ENCODE measurements at regions not wholly inside any gene's neighbourhood (a gene's known extent, or its start where the extent isn't known, plus 50 kb on each side); places are given as distances from the start of the nearest gene placed in this dataset.
"Not testable (repeated sequence)": the region's sequence is repeated elsewhere in the genome, so short reads cannot be mapped to it uniquely, and the experiment has no call there.

DNA sequence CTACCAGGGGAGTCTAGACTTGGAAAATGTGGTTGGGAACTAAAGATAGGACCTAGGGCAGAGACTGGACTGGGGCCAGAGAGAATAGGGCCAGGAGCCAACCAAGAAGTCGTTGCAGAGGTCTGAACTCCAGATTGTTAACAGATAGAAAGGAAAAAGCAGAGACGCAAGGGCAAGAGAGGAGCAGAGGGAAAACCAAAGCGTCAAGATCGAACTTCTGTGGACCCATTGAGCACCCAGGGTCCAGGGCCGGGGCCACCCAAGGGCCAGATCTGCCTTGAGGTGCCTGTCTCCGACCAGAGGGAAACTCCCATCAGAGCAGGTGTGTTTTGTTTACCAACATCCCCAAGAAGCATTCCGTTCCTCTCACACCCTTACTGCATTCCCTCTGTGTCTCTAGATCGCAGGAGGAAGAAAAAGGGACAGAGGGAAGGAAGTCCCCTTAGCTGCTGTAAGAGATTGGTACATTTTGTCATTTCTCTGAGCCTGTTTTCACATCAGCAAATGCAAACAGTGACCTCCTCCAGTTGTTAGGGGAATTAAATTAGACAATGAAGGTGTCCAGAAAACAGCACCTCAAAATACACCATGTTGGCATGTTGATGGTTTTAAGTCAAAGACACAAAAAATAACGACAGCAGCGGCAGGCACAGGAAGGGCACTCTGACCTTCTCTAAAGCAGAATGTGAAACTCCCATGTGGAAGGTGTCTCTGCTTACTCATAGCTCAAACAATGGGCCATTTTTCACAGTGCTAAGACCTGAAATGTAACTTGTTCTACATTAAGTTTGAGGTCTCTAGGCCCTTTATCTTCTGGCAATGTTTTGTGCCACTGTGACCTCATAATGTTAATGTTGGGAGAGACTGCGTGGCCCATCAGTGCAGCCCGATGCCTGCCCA, 105.8 kb upstream of the RAB4A start:
- no peak for DNase-seq

DNA sequence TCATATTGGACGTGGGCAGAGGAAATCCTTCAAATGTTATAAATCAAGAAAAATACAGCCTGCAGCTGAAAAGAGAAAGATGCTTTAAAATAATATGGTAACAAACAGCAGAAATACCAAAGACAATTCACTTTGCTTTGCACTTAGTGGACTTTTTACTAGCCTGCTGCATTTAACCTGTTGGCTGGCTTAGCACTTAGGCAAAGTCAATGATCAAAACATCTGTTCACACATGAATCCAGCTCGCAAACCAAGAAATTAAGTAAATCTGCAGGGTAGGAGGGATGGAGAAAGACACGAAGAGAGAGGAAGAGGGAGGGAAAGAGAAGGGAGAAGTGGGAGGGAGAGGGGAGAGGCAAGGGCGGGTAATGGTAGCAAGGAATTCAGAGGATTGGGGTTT, 103.6 kb upstream of the RAB4A start:
- DNase-seq: no peak

DNA sequence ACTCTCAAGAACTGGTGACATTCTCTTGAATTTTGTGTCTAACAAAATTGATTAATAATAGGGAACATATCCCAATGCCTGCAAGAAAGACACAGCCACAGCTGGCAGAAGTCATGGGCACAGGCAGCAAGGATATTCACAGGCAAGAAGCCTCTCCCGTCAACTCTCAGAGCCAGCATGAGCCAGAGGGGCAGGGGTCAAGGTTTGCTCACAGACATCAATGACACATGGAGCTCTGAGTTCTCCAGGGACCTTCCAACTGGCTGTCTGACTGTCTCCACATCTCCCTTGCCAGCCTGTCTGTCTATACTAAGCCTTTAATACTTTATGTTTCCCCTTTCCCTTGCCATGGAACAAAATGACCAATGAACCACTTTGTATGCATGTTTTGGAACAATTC, 101.5 kb upstream of the RAB4A start:
- DNase-seq: no peak

DNA sequence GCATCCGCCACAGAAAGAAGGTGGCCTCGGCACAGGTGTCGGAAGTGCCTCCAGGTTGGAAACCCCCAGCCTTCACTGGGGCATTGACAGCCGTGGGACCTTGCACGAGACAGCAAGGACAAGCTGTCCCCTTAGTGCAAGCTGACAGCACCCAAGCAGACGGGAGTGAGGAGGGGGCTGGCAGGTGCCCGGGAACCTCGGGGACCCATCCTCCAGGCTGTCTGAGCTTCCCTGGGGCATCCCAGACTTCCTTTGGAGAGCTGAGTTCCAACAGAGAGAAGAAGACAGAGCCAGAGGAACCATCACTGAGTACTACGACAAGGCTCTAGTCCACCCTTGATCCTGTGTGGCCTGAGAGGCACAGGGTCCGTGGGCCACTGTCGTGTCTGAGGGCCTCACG, 100.6 kb upstream of the RAB4A start:
- DNase-seq: no peak

DNA sequence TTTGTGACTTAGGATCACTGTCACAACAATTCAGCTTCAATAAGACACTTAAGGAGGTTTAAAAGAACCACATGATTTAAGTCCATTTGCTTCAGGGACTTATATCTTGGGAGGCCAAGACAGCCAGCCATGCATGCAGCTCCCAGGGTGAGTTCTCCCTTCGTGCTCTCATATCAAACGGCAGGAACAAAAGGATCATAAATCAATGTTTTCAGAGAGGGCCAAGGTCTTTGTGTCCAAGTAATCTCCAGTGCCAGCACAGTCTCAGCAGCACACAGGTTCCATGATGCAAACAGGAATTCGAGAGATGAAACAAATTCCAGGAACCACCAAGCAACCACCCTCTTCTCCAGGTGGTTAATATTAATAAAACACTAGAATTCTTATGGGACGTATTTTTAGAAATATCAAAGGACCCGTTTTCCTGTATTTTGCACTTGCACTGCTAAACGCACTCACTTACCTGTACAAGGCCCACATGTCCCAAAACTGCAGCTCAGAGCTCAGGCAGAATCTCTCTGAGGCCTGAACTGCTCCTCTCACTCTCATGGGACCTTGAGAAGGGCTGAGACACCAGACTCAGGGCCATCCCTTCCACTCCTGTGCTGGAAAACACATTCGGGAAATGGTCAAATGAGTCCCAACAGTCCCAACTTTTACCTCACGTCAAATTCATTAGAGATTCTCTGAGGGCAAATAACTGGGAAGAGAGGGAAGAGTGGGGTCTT, 100.0 kb upstream of the RAB4A start:
- no peak for DNase-seq

DNA sequence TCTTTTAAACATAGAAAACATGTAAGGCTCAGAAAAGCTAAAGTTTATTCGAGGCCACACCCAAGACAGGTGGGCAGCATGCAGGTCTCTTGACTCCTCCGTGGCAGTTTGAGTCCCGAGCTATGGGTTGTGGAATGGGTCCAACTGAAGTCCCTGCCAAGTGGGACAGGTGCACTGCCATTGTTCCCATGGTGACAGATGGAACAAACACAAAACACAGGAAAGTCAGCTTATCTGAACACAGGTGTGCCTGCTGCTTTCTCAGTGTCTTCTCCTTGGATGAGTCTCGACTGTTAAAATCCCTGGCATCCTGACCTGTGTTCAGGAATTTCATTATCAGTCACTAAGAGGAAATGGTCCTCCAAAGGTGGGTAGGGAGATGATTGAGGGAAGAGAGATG, 99.0 kb upstream of the RAB4A start:
- no peak for DNase-seq

DNA sequence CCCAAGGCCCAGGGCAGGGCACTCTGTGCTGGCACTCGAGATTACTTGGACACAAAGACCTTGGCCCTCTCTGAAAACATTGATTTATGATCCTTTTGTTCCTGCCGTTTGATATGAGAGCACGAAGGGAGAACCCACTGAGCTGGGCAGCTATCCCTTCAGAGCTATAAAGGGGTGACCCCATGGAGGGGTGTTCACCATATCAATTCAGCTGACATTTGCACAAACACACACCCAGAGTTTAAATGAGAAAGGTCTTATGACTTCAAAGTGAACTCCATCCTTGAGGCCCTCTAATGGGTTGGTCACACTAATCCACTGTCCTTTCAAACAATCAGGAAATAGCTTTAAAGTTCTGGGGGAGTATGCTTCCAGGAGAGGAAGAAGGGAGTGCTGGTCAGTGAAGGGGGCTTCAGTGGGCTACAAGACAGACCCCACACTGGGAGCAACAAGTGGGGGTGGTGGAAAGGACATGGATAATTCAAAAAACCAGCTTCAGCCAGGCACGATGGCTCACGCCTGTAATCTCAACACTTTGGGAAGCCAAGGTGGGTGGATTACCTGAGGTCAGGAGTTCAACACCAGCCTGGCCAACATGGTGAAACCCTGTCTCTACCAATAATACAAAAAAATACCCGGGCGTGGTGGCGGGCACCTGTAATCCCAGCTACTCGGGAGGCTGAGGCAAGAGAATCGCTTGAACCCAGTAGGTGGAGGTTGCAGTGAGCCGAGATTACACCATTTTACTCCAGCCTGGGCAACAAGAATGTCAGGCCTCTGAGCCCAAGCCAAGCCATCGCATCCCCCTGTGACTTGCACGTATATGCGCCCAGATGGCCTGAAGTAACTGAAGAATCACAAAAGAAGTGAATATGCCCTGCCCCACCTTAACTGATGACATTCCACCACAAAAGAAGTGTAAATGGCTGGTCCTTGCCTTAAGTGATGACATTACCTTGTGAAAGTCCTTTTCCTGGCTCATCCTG, 97.1 kb upstream of the RAB4A start:
- not testable (repeated sequence) for DNase-seq

DNA sequence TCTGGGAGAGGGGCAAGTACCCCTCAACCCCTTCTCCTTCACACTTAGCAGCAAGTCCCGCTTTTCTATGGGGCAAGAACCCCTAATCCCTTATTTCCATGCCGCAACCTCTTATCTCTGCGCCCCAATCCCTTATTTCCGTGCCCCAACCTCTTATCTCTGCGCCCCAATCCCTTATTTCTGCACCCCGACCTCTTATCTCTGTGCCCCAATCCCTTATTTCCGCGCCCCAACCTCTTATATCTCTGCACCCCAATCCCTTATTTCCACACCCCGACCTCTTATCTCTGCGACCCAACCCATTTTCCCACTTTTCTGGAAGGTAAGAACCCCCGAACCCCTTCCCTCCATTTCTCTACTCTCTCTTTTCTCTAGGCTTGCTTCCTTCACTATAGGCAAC, 95.6 kb upstream of the RAB4A start:
- not testable (repeated sequence) for DNase-seq

DNA sequence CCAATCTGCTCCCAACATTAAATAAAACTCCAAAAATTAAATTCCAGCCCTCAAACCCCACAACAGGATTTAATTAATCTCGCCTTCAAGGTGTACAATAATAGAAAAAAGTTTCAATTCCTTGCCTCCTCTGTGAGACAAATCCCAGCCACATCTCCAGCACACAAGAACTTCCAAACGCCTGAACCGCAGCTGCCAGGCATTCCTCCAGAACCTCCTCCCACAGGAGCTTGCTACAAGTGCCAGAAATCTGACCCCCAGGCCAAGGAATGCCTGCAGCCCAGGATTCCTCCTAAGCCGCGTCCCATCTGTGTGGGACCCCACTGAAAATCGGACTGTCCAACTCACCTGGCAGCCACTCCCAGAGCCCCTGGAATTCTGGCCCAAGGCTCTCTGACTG, 94.5 kb upstream of the RAB4A start:
- not testable (repeated sequence) for DNase-seq

DNA sequence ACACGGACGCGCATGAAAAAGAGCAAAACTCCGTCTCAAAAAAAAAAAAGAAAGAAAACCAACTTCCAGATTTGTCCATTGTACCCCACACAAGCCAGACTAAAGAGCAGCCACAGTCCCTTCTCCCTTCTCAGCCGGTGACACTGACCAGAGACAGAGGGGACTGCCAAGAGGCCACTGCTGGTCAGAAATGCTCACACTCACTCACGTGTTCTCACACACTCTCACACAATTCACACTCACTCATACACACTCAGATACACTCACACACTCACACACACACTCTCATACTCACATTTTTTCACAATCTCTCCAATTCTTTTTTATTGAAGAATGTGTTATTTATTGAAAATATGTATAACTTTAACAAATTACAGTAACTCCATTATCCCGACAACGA, 90.8 kb upstream of the RAB4A start:
- DNase-seq: no peak

DNA sequence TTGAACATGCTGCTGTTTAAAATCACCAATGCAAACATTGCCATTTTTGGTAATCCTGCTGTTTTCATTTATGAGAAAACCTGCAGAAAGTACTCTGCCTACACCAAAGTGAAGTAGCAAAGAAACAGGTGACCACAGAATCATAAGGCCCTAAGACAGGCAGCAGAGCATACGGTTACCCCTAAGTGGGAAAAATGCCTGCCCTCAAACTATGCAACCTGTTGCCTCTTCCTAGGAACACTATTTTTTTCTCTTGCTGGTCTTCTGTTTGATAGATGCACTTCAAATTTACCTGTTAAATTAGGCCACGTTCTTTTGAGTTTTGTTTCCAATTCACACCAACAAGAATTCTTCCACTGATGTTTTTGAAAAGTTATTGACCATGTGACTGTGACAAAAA, 89.5 kb upstream of the RAB4A start:
- no peak for DNase-seq

DNA sequence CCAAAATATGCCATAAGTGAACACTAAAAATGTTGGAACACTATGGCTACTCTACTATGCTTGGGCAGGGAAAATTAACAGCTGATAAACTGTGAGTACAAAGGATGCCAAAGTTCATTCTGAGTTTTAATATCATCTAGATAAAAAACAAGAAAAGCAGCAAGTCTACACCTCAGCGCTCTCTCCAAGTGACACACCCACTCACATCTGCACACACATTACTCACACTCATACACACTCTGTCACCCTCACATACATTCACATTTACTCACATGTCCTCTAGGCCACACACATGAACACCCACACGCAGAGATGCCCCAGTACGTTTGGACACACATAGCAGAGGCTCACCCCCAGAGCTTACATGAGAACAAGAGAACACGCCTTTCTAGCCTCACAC, 87.3 kb upstream of the RAB4A start:
- no peak for DNase-seq

DNA sequence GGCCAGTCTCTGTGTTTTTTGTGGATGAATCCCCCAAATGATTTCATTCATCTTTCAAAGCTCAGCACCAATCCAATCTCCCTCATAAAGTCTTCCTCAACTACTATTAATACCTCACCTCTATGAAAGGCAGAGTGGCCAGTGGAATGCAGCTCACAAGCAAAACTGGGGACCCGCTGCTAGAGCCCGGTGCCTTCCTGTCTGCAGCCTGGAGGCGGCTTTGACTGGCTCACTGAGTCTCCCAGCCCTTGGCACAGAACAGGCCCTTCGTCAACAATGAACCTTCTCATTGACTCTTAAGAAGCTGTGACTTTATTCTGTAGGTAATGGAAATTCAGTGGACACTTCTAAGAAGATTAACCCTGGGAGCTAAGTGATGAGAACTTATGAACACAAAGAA, 86.8 kb upstream of the RAB4A start:
- DNase-seq: no peak

DNA sequence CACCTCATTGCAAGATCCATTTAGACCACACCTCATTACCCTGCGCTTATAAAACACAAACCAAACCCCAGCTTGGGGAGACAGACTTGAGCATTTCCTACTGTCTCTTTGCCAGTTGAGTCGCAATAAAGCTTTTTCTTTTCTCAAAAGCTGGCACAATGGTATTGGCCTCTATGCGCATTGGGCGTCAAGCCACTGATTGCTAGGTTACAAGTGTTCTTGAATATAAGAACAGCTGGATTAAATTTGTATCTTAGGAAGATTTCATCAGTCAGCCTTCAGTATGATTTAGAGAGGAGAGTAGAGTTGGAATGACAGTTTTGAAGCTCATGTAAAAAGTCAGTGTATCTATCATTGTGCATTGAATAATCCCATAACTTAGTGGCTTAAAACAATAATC, 84.9 kb upstream of the RAB4A start:
- no peak for DNase-seq

DNA sequence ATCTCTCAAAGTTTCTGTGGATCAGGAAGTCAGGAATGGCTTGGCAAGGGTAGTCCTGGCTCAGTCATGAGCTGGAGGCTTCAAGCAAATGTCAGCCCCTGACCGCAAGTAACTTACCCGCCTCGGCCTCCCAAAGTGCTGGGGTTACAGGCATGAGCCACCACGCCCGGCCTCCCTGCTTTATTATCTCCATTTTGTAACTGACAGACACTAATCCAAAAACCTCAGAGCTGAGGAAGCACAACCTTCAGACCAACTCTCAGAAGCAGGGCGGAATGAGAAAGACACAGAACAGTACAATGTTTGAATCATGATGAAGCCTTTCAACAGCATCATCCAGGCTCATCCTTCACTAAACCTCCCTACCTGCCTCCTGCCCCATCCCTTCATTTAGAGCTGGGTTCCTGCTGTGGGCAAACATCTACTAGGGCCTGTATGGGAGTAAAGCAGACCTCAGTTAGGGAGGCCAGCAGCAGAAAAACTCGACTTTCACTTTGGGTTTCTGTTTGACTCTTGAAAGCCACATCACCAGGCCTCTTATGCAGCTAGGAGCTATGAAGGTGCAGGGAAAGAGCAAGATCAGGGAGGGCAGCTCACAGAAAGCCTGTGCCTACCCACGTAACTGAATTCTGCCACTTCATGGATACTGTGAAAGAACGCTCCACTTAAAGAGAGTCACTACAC, 84.4 kb upstream of the RAB4A start:
- no peak for DNase-seq

DNA sequence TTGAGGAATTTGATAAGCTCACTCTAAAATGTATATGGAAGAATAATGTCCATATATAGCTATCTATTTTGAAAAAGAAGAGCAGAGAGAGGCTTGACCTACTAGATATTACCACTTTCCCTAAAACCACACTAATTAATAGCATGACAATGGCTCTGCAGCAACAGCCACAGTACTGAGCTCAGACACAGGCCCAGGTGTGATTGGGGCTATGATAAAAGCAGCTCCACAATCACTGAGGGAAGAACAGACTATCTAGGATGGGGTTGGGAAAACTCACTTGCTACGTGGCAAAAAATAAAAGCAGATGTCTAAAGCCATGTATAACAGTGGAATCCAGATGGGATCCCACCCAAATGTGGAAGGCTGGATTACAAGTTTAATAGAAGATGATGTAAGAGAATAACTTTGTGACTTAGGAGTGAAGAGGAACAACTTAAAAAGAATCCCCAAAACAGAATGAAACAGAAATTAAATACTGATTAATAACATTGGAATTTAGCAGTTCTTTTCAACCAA, 80.8 kb upstream of the RAB4A start:
- DNase-seq: no peak

DNA sequence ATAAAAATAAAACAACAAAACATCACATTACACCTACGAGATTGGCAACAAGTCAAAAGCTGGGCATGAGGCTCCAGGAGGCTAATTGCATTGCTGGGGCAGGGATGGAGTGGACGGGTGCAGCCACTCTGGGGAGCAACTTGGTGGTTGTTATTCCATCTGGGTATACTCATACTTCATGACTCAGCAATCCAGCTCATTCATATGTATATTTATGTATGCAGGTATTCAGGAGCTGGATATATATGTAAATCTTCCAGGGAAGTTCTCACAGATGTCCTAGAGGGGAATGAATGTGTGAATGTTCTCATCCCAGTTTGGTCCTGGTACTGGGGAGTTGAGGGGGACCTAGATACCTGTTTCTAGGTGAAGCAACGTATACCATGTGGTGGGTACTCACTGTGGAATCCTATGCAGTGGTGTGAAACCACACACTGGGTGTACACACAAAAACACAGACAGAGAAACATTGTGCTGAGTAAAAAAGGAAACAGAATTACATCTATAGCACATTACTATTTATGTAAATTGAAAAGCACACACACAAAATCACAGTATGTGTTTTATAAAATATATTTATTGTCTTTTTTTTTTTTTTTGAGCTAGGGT, 79.7 kb upstream of the RAB4A start:
- DNase-seq: no peak

DNA sequence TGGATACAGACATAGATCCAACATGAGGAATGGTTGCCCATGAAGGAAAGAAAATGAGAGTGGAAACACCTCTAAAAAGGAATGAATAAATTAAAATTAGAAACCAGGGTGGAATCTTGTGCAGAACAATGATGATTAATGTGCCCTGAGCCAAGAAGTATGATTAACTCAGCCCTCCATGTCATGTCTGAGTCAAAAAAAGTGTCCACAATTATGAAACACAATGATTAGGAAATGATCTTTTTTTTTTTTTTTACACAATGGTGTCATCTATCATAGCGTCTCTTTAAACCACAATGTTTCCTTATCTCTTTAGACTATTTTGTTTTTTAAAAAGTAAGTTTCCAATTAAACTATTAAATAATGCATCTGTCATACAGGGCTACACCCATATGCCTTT, 78.9 kb upstream of the RAB4A start:
- DNase-seq: no peak

DNA sequence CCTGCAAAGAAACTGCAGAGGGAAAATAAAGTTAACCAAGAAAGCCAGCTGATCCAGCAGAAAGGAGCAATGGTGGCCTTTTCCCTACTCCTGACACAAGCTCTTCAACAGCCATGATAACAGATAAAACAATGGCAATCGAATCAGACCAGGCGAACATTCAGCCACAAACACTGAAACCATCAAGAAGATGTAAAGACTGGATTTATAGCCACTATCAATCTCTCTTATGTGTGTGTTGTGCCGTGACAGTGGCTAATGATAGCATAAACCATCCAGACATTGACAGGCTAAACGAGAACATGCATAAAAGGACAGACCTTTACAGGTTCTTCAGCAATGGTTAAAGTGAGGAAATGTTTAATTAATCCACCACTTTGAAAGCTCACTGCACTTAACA, 78.1 kb upstream of the RAB4A start:
- DNase-seq: no peak

DNA sequence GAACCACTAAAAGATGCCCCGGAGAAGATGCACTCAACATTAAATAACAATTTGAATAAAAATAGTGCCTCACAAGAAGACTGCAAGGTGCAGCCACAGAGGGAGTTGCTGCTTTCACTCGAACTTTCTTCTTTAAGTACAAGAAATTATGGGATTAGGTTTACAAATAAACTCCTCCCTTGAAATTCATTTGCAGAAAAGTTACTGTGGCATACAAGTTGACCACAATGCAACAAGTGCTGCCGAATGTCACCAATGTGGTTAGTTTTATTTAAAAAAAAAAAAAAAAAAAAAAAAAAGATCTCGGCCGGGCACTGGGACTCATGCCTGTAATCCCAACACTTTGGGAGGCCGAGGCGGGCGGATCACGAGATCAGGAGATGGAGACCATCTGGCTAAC, 76.8 kb upstream of the RAB4A start:
- no peak for DNase-seq

DNA sequence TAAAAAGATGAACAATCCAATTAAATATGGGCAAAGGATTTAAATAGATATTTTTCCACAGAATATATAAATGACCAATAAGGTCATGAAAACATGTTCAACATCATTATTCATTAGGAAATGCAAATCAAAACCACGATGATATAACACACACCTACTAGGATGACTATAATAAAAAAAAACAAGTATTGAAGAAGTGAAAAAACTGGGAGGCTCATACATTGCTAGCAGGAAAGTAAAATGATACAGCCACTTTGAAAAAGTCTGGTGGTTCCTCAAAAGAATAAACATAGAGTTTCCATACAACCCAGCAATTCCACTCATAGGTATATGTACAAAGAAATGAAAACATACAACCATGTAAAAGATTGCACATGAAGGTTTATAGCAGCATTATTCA, 75.7 kb upstream of the RAB4A start:
- no peak for DNase-seq
